Stomach (tissue), 8 donors: ENCODE measurements at regions not wholly inside any gene's neighbourhood (a gene's known extent, or its start where the extent isn't known, plus 50 kb on each side); places are given as distances from the start of the nearest gene placed in this dataset.

Experiments used
- DNase-seq, 2 donors: peaks; one replicate each; pipeline versions ENCODE4 v3.0.0 to v3.0.0-alpha.2; 2013 to 2019
- H3K27ac ChIP-seq, 5 donors: fragments of 200-600 bp in 4 of 5; sonication (generic) in 4 of 5; one replicate each; pipeline ENCODE4 v1.5.1; 2013 to 2019; ENCODE audit warnings: mild to moderate bottlenecking in 1 of 5, moderate library complexity in 1 of 5
- H3K27me3 ChIP-seq, 3 donors: fragments of 200-600 bp; sonication (generic); one replicate each; pipeline ENCODE4 v1.5.1; 2017 to 2019; ENCODE audit warnings: mixed run types in 1 of 3
- H3K36me3 ChIP-seq, 4 donors: fragments of 200-600 bp; sonication (generic); 1 replicate in 3 of 4; 2 replicates in 1 of 4; pipeline ENCODE4 v1.5.1; 2016 to 2019
- H3K4me1 ChIP-seq, 4 donors: fragments of 200-600 bp; sonication (generic); one replicate each; pipeline ENCODE4 v1.5.1; 2016 to 2019
- H3K4me3 ChIP-seq, 4 donors: fragments of 200-600 bp; sonication (generic) in 3 of 4; one replicate each; pipeline ENCODE4 v1.5.1; 2016 to 2019; ENCODE audit warnings: mild to moderate bottlenecking in 1 of 4
- H3K9me3 ChIP-seq, 4 donors: fragments of 200-600 bp; sonication (generic); one replicate each; pipeline ENCODE4 v1.5.1; 2016 to 2019
- CTCF ChIP-seq, 7 experiments: fragments of 450-650 bp in 4 of 7; fragments of 200-600 bp in 3 of 7; sonication (generic) in 3 of 7; IDR thresholded peaks; one replicate each; pipeline ENCODE4 v1.5.1; 2016 to 2019; ENCODE audit warnings: antibody characterized with exemption in 7 of 7, control low read depth in 2 of 7, mild to moderate bottlenecking in 1 of 7
- EP300 ChIP-seq: sonication (generic); formaldehyde crosslinking; IDR thresholded peaks from one replicate; pipeline ENCODE4 v1.6.1; 2017; ENCODE audit warnings: antibody characterized with exemption
- POLR2A ChIP-seq, 4 donors: fragments of 450-650 bp; IDR thresholded peaks; one replicate each; pipeline ENCODE4 v1.6.1; 2016; ENCODE audit warnings: antibody characterized with exemption in 4 of 4, control low read depth in 2 of 4, mild to moderate bottlenecking in 1 of 4, moderate library complexity in 1 of 4
- POLR2AphosphoS5 ChIP-seq, 3 donors: sonication (generic); formaldehyde crosslinking; IDR thresholded peaks; one replicate each; pipeline ENCODE4 v1.6.1; 2016; ENCODE audit warnings: antibody characterized with exemption in 3 of 3
- WGBS, 5 donors: extraction: QIAGEN DNeasy Blood & Tissue Kit in 3 of 5; methylation state at CpG; one replicate each; pipeline versions ENCODE4 v1.1.5 to v1.1.7; 2013 to 2018; 5-methylcytosine and 5-hydroxymethylcytosine counted together
- intact Hi-C: fragments of 100-400 bp; cut with DNase I; formaldehyde crosslinking; loops from one replicate; pipeline ENCODE4 v1.15.1; 2023; ENCODE audit warnings: low total_unique reads
- donor health status: healthy with polysubstance abuse.
- donor health status: Bipolar disorder and iron deficiency.
- donor health status: healthy.

GRCh38 chr2:67571785-67572718 is 174.9 kb downstream of the ETAA1 start:
- intact Hi-C loops, result no loop called here
- H3K27me3 ChIP-seq, result no peaks in the 10 kb centered on the region
- H3K36me3 ChIP-seq, result no peaks in the 10 kb centered on the region
- H3K9me3 ChIP-seq, result peaks cover 0 to 3% (median 0%) of the 10 kb centered on the region in 4 donors
- H3K4me1 ChIP-seq, result peaks cover 0 to 9% (median 3%) of the 10 kb centered on the region in 4 donors
- H3K27ac ChIP-seq, result peak overlapping the region in 3 of 5 donors; percentile 60 to 80 (median 76)
- no peak overlapping the region for H3K4me3 ChIP-seq
- peak in 1 of 2 donors; percentile 41 for DNase-seq
- TF ChIP-seq POLR2A (IDR thresholded peaks at IDR 0.05), result no peak
- TF ChIP-seq CTCF (IDR thresholded peaks at IDR 0.05), result no peak
- no peak for TF ChIP-seq EP300
- no peak for TF ChIP-seq POLR2AphosphoS5 (IDR thresholded peaks at IDR 0.05)

DNA sequence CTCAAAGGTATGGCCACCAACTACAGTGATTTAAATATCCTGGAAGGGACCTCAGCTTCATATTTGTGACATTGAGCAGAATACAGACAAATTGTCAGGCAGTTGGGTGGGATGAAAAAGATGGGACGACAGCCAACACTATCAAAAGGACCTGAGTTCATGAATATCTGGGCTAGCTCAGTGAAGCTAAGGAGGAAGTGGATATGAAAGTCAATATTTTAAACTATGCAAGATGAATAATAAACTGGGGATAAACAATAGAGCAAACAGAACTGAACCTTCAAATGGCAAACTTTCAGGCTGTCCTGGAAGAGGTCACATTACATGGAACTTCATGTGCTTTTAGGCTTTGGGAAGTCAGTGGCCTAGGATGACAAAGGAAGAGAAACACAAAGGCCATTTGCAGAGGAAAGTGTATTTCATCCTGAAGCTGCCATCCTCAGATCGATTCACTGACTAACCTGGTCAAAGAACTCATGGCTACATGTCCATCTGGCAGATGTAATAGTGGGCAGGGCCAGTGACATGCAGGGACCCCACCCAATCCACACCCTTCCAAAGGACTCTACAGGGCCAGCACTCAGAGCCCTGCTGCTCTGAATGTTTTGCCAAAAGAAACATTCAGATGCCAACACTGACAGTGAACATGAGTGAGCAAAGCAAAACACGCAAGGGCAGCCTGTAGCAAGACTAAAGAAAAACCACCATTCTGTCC is 175.7 kb downstream of the ETAA1 start:
- Histone ChIP-seq H3K27ac (peak overlapping the region in 4 of 5 donors; percentile 60 to 80 (median 73)), H3K9me3 (peaks cover 0 to 3% (median 0%) of the 10 kb centered on the region in 4 donors), H3K4me3 (no peak overlapping the region), H3K36me3 (no peaks in the 10 kb centered on the region), H3K4me1 (peaks cover 0 to 9% (median 3%) of the 10 kb centered on the region in 4 donors), H3K27me3 (no peaks in the 10 kb centered on the region)
- DNase-seq, result peak in 1 of 2 donors; percentile 26
- TF ChIP-seq POLR2AphosphoS5 (IDR thresholded peaks at IDR 0.05), result no peak
- TF ChIP-seq POLR2A (IDR thresholded peaks at IDR 0.05), result no peak
- no peak for TF ChIP-seq EP300
- no peak for TF ChIP-seq CTCF (IDR thresholded peaks at IDR 0.05)
- WGBS, 5 donors, result 46 to 75% (median 61%) methylated on average over 3 of the region's 3 CpGs
- intact Hi-C loops, result no loop called here

DNA sequence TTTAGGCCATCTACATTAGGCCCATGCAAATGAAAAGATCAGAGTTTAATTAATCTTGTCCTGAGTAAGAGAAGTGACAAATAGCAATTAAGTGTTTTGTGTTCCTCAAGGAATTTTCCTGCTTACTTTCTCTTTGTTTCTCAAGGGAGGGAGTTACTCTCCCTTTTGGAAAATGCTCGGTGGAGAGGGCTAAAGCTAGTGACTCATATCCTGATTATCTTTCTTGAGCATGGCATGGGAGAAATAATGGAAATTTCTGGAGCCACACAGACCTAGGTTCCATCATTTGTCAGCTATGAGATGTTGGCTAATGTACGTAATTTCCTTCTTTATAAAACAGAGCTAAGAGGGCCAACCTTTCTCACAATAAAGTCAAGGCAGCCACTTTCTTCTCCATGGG is 177.1 kb downstream of the ETAA1 start:
- no peak for DNase-seq
- H3K36me3 ChIP-seq, result no peaks in the 10 kb centered on the region
- no peak overlapping the region for H3K4me3 ChIP-seq
- TF ChIP-seq POLR2A (IDR thresholded peaks at IDR 0.05) (no peak), EP300 (no peak), POLR2AphosphoS5 (IDR thresholded peaks at IDR 0.05) (no peak), CTCF (IDR thresholded peaks at IDR 0.05) (no peak)
- peaks cover 0 to 9% (median 3%) of the 10 kb centered on the region in 4 donors for H3K4me1 ChIP-seq
- 53 to 73% (median 62%) methylated on average over 2 of the region's 2 CpGs for WGBS, 5 donors
- peak overlapping the region in 1 of 5 donors; percentile 76 for H3K27ac ChIP-seq
- intact Hi-C loops, result no loop called here
- H3K9me3 ChIP-seq, result peaks cover 0 to 3% (median 0%) of the 10 kb centered on the region in 4 donors
- H3K27me3 ChIP-seq, result no peaks in the 10 kb centered on the region

- DNase-seq, result no peak
- Histone ChIP-seq H3K36me3 (no peaks in the 10 kb centered on the region), H3K27me3 (no peaks in the 10 kb centered on the region), H3K4me1 (peaks cover 0 to 9% (median 3%) of the 10 kb centered on the region in 4 donors), H3K9me3 (peaks cover 0 to 1% (median 0%) of the 10 kb centered on the region in 4 donors), H3K4me3 (no peak overlapping the region), H3K27ac (no peak overlapping the region)
- no peak for TF ChIP-seq POLR2A (IDR thresholded peaks at IDR 0.05)
- no peak for TF ChIP-seq CTCF (IDR thresholded peaks at IDR 0.05)
- TF ChIP-seq POLR2AphosphoS5 (IDR thresholded peaks at IDR 0.05), result no peak
- TF ChIP-seq EP300, result no peak
- intact Hi-C loops, result no loop called here
- WGBS, 5 donors, result 56 to 80% (median 73%) methylated on average over 2 of the region's 2 CpGs
Observed at GRCh38 chr2:67576226-67576625, 179.1 kb downstream of the ETAA1 start.
